Muscle of back (tissue), 3 donors: ENCODE measurements at regions not wholly inside any gene's neighbourhood (a gene's known extent, or its start where the extent isn't known, plus 50 kb on each side); places are given as distances from the start of the nearest gene placed in this dataset.
"Not testable (repeated sequence)": the region's sequence is repeated elsewhere in the genome, so short reads cannot be mapped to it uniquely, and the experiment has no call there.

Experiments
- DNase-seq, 3 donors: peaks; one replicate each; pipeline versions ENCODE4 v3.0.0 to v3.0.0-alpha.2; 2013

DNA sequence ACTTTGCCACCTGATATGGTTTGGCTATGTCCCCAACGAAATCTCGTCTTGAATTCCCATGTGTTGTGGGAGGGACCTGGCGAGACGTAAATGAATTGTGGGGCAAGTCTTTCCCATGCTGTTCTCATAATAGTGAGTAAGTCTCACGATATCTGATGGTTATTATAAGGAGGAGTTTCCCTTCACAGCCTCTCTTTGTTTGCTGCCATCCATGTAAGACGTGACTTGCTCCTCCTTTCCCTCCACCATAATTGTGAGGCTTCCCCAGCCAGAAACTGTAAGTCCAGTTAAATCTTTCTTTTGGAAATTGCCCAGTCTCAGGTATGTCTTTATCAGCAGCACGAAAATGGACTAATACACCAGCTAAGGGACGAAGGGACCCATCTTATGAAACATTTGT is 1303.3 kb downstream of the SUCLG1 start:
- DNase-seq = no peak

DNA sequence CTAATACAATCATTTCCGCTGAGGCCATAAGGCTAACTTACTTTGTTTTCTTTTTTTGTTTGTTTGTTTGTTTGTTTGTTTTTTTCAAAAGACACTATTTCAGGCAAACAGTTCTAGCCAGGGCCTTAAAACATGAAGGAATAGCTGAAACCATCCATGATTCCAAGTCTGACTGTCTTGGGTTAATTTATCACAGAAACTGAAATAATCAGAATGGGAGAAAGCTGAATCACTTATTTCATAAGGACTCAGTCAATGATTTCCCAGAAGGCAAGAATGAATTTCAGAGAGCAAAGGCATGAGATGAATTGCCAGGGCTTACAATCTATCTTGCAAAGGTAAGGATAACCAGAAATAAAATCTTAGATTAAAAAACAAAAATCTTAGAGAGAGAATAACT is 1315.1 kb downstream of the SUCLG1 start:
- DNase-seq = no peak

DNA sequence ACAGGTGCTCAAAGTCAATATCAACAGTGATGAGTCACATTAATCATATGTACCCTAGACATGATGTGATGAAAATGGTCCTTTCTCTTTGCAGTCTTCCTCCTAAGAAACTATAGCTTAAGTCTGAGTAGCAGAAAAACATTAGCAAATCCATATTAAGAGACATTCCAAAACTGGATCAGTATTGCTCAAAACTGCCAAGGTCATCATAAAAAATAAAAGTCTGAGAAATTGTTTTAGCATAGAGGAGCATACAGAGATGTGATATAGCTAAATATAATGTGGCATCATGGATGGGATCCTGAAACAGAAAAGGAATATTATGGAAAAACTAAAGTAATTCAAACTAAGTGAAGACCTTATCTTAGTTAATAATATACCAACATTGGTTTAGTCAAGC is 1316.1 kb downstream of the SUCLG1 start:
- no peak for DNase-seq

DNA sequence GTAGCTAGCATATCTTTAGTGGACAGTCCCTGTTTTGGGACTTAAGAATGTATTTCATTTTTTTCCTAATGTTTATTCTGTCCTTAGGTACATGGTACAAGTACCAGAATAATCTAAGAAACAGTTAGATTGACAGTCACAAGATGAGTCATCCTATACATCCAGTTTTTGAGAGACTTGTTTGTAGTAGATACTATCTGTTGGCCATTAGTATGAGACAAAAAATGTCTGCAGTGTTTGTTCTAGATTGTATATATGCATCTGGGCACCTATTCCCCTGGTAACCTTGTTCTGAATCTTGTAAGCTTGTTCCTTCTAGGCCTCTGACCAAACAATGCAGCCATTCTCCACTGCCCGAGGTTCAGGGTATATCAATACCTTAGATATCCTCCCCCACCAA is 1343.5 kb downstream of the SUCLG1 start:
- no peak for DNase-seq

DNA sequence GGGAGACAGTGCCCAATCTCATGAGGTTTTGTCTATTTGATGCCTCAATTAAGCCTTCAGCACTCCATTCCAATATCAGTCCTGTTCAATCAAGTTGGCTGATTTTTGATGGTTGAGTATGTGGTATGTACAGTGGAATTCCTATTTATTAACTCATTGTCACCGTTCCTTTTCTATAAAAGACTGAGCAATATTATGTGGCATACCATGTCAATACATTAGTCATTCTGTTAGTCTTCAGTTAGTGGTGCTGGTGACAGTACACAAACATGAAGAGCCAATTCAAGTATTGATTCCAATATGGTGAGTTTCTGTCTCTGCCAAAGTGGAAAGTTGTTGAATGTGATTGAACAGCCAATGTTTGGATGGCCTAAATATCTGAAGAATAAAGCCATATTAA is 1343.9 kb downstream of the SUCLG1 start:
- no peak for DNase-seq

DNA sequence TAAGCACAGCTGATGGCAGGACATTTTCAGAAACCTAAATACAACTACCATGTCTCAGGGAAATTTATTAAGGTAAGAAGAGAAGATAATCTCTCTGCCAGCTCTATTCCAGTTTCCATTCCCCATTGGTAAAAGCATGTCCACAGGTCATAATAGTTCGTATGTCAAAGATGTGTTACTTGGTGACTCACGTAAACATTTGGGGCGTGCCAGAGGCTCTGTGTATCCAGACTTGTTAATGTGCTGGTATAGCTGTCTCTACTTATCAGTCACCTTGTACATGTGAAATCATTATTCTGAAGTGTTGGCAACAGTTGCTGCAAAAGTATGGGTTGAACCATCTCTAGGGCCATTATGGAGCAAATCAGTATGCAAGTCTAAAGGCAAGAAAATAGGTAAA is 1345.1 kb downstream of the SUCLG1 start:
- peak in 1 of 3 donors; percentile 3 for DNase-seq

DNA sequence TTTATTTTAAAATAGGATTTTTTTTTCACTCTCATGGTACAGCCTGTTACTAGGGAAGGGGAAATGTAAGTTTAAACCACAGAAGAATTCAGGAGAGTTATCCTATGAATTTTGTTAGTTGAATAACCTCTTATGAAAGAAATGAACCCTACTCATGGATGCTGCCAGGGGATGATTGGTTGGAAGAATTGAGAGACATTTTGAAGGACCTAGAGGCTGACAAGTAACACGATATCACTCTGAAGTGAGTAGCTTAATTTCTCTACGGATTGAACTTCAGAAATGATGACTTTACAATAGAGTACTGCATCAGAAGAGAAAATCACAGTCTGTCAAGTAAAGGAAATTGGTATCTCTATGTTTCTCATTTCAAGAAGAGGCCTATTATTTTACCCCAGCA is 1346.2 kb downstream of the SUCLG1 start:
- no peak for DNase-seq

DNA sequence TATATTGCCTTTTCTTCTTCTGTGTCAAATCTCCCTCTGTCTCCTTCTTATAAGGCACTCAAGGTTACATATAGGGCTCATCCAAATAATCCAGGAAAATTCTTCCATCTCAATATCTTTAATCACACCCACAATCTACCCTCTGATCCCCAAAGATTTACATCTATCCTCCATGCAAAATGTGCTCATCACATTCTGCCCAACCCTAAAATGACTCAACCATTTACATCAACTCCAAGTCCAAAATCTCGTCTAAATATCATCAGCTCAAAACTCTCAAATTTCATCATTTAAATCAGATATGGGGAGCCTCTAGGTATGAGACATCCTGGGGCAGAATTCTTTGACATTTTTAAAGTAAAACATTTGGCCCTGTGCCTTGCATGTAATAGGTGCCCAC is 1349.8 kb downstream of the SUCLG1 start:
- DNase-seq = no peak

DNA sequence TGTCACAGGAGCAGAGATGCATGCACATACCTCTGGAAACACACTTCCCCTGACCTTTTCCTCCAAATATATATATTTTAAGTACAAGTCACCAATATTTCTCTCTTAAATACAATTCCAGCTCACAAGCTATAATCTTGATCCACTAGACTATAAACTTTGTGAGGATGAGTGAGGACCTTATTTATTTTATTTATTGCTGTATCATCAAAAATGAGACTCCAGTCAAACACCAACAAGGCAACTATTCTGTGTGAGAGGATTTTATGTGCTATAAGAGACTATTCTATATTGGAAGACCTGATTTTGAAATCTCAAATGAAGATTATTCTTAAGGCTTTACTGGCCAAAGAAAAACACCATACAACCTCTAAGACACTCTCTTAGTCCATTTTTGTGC is 1352.2 kb downstream of the SUCLG1 start:
- DNase-seq = no peak

DNA sequence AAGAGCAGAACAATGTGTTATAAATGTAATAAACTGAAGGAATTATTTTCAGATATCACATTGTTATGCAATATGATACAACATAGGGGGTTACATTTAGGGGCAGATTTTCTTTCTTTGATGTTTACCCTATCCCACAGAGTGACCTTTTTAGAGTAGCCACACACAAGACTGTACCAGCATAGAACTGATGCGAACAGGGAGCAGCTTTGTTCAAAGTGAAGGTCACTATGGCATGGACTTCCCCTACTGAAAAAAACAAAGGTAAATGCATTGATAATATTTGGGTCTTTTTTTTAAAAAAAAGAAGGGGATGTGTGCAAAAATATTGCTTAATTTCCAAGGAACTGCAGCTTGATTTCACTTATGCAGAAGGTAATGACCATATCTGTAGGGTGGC is 1354.9 kb downstream of the SUCLG1 start:
- DNase-seq = no peak

DNA sequence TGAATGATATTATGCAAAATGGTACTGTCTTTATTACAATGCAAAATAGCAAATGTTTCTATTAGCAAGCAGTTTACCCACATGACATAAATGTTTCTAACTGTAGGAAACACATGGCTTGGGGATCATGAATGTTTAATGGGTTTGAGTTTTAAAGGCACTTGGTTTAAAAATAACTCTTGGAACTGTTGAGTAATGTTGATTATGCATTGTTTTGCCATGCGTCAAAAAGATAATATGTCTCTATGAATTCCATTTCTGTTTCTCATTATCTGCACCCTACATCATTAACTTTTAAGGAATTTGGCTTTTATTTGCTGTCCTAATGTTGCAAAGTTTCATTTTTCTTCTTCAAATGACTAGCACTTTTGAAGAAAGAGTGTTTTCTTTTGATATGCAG is 1355.5 kb downstream of the SUCLG1 start:
- DNase-seq = peak in 2 of 3 donors; percentile 14 to 85

DNA sequence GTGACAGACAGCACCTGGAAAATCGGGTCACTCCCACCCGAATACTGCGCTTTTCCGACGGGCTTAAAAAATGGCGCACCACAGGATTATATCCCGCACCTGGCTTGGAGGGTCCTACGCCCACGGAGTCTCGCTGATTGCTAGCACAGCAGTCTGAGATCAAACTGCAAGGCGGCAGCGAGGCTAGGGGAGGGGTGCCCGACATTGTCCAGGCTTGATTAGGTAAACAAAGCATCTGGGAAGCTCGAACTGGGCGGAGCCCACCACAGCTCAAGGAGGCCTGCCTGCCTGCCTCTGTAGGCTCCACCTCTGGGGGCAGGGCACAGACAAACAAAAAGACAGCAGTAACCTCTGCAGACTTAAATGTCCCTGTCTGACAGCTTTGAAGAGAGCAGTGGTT is 1370.0 kb downstream of the SUCLG1 start:
- not testable (repeated sequence) for DNase-seq

DNA sequence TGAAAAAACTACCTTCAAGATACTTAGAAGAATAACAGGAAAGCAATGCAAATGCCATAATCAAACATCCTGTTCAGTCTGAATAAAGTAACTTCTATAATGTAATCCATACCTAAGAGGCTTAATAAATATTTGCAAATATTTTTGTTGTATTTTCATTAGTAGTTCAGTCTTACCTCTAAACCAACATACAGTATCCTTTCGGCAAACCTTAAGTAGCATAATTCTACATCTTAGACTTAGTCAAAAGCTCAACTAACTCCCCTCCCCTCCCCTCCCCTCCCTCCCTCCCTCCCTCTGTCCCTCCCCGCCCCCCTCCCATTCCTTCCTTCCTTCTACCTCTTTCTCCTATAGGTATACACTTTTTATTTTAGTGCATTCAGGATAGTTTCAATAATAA is 1373.2 kb downstream of the SUCLG1 start:
- DNase-seq = no peak

DNA sequence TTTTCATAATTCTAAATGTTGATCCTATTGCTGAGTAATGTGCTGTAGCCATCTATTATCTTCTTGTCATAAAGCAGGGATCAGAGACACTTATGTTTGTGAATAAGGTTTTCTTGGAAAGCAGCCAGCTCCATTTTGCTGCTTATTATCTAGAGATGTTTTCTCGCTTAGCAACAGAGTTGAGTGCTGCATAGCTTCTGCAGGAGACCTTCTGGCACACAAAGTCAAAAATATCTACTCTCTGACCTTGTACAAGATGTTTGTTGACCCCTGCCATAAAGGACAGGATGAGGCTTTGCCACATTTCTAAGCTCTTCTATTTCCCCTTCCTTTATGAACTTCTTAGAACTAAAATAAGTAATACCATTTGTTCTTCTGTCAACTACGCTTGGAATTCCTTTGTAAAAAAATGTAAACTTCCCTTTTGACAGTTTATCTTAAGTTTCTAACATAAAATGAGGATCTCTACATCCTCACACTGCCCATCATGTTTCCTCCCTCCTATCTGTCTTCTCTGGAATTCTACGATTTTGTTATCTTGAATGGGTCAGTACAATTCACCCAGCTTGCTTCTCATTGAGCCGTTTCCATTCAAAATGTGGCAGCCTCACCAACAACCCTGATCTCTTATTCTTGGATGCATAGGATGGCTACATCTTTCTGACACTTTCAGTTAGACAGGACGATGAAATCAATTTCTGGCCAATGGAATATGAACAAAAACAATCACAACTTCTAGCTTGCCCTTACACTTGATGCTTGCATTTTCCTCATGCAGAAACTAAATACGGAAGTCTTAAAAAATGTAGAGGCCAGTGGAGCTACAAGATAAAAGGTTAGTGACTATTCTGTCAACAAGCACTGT is 1377.0 kb downstream of the SUCLG1 start:
- peak; percentile 66 to 78 (median 73) for DNase-seq

DNA sequence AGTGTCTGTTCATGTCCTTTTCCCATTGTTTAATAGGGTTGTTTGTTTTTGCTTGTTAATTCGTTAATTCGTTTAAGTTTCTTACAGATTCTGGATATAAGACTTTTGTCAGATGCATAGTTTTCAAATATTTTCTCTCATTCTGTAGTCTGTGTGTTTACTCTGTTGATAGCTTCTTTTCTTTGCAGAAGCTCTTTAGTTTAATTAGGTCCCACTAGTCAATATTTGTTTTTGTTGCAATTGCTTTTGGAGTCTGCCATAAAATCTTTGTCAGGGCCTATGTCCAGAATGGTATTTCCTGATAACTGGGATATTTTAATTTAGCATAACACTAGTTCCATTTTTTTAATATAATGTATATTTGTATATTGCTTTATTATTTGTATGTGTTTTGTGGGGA is 1380.1 kb downstream of the SUCLG1 start:
- DNase-seq = no peak

DNA sequence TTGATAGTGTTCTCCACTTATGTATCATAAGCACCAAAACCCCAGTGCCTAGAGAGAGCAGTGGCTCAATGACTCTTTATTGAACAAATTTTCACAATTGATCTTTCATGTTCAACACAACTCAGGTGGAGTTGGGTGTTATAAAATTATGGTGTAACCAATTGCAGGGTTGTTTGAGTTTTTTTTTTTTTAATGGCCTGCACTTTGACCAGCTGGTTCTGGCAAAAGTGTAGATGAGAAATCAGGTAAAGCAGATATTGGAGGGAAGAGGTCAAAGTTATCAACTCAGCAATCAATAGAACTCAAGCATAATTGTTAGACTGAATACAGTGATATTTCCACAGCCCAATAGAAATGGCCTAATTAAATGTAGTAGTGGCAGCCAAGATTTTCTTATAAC is 1386.3 kb downstream of the SUCLG1 start:
- DNase-seq = no peak

DNA sequence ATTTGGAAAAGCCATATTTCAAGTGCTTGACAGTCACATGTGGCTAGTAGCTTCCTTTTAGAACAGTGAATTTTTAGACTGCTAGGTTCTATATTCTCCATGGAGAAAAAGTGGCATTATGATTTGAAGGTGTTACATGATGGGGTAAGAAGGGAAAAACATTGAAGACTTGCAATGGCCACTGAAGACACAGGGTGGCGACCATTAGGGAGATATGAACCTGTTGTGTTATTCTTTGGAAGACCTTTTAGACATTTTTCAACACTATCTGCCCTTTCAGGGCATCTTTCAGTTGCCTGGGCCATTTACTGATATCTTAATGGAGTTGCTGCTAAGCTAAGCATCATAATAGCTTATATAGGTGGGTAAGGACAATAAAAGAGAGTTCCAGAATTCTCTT is 1387.2 kb downstream of the SUCLG1 start:
- DNase-seq = no peak

DNA sequence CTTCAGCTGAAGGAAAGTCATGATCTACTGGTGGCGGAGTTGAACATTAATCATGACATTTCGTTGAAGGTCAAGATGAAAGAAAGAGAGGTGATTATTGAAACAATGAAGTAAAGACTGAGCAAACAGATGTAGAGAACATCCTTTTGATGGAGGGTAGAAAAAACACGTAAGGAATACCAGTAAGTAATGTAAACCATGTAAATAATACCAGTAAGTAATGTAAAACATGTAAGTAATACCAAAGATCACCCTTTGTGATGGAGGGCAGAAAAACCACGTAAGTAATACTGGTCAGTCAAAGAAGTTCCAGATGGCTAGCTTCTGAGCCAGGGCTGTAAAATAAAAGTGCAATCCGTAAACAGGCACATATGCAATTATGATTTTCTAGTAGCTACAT is 1387.7 kb downstream of the SUCLG1 start:
- no peak for DNase-seq

DNA sequence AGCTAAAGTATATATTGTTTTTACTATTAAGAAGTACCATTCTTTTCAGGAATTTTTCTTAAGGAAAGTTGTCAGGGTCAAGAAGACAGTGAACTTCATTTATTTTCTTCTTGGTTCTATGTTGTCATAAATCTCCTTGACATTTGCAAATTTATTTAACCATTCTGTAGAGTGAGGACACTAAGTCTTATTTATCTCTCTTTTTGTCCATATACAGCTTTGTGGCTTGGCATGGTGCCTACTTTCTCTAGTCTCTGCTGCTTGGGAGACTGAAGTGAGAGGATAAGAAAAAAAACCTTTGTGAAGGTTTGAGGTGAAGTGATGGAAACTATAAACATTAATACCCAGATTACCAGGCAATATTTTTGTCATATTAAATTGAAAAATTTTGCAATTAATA is 1389.4 kb downstream of the SUCLG1 start:
- DNase-seq = peak in 2 of 3 donors; percentile 4 to 42

DNA sequence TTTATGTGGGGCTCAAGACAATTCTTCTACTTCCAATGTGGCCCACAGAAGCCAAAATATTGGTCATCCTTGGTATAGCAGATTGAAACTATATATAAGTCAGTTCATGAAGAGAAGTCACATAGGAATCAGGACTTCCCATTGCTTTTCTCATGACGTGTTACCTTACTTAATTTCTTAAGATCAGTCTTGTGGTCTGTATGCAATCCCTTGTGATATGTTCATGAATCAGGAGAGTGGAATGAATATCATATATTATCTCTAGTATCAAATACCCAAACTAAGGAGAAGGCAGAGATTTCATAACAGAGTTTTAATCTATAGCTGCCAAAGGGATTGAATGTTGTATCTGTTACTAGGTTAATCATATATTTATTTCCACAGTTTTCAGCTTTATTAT is 1390.4 kb downstream of the SUCLG1 start:
- no peak for DNase-seq

DNA sequence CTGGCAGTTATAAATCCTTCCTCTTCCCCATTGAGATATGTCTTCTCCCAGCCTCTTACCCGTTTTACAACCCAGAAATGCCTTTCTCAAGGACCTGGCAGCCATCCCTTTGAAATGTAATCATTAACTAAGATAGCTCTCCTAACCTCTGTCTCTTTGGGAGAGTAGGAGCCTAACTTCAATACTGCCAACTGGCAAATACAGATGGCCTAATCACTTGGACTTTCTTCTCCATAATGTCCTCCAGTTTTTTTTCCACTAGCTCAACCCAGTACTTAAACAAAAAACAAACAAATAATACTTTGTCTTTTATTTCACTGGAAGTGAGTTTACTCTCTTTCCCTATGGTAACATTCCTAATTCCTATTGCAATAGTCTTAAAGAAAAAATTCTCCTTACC is 1391.1 kb downstream of the SUCLG1 start:
- no peak for DNase-seq

DNA sequence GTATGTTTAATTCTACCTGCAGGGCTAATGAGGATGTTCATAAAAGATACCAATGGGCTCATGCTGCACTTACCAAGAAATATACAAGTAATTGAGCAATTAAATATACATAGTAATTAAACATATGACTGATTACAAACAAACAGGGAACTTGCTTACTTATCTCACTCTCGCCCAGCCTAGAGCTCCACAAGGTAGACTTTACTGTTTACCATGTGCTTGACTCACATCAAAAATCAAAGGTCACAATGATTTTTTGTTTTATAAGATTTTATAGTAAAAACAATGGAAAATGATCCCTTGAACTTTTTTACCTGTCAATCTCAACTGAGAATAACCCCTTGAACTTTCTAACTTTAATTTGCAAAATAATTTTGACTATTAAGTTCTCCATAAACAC is 1395.1 kb downstream of the SUCLG1 start:
- no peak for DNase-seq

DNA sequence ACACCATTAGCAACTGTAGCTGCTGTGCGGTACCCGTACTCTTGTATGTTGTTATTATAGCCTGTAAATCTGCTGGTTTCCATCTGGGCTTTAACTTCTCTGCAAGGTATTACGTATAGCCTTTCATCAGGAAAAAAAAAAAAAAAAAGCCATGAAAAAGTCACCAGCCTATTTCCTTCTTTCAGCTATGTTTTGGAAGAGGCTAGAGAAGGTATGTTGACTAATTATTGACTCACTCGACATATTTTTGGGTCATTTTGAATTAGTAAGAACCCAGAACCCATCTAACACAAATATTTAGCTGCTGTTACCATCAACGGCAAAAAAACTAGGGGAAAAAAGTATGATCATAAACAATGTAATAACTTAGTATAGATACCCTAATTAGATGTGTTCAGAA is 1395.6 kb downstream of the SUCLG1 start:
- no peak for DNase-seq

DNA sequence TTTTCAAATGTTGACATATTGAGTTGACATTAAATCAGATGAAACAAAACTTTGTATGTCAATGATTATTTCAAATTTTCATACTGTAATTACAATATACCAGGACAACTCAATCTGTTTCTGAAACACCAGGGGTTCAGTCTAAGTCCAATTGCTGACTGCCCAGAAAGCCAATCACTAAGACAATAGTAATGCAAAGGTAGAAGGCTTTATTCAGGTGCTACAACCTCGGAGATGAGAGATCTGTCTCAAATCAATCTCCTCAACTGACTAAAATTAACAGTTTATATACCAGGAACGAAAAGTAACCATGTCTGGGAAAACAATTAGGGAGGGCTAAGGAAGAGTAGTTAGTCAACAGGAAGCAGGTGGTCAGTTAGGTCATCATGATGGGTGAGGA is 1400.4 kb downstream of the SUCLG1 start:
- no peak for DNase-seq
